ENCODE measurements at regions not wholly inside any gene's neighbourhood (a gene's known extent, or its start where the extent isn't known, plus 50 kb on each side); places are given as distances from the start of the nearest gene placed in this dataset.

DNA sequence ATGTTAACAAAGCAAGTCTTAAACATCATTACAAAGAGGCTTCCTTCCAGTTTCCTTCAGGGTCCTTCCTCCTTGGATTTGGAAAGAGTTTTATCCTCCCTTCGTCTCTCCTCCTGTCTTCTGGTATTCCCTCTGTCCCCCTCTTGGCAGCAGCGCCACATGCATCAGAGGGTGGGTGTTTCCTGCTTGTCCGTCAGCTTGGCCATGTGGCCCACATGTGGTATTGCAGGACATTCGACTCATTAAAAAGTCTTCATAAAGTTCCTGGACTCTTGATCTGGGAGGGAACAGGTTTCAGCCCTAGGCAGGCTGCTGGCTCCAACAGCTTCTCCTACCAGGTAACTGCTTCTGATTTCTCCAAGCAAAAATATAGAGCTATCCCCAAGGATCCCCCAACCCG lies 189.8 kb downstream of the CSNK2A3 start:
- peak; percentile 34 to 43 (median 35) for DNase-seq
- TF ChIP-seq, protein P1, sequence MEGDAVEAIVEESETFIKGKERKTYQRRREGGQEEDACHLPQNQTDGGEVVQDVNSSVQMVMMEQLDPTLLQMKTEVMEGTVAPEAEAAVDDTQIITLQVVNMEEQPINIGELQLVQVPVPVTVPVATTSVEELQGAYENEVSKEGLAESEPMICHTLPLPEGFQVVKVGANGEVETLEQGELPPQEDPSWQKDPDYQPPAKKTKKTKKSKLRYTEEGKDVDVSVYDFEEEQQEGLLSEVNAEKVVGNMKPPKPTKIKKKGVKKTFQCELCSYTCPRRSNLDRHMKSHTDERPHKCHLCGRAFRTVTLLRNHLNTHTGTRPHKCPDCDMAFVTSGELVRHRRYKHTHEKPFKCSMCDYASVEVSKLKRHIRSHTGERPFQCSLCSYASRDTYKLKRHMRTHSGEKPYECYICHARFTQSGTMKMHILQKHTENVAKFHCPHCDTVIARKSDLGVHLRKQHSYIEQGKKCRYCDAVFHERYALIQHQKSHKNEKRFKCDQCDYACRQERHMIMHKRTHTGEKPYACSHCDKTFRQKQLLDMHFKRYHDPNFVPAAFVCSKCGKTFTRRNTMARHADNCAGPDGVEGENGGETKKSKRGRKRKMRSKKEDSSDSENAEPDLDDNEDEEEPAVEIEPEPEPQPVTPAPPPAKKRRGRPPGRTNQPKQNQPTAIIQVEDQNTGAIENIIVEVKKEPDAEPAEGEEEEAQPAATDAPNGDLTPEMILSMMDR (IDR thresholded peaks at IDR 0.05; ENCODE audit: control extremely low read depth, extremely low read depth): no peak
- WGBS, 2 donors: 50 to 59% methylated on average over 5 of the region's 5 CpGs
- Histone ChIP-seq H3K9me3 (ENCODE audit: control insufficient read depth in 4 of 4, insufficient read depth in 3 of 4, low read length in 3 of 4) (peaks cover 0 to 3% (median 0%) of the 10 kb centered on the region in 4 donors), H3K27ac (ENCODE audit: low read depth in 1 of 2, low read length in 1 of 2) (no peak overlapping the region), H3K4me3 (no peak overlapping the region), H3K4me1 (ENCODE audit: control insufficient read depth in 5 of 5, insufficient read depth in 5 of 5, low read length in 5 of 5) (peaks cover 0 to 5% (median 0%) of the 10 kb centered on the region in 5 donors), H3K36me3 (ENCODE audit: control insufficient read depth in 4 of 4, insufficient read depth in 4 of 4, low read length in 4 of 4) (no peaks in the 10 kb centered on the region), H3K9ac (ENCODE audit: insufficient read depth in 1 of 2, low read length in 2 of 2) (no peak overlapping the region), H3K27me3 (ENCODE audit: control insufficient read depth in 3 of 3, insufficient read depth in 3 of 3, low read length in 2 of 3) (no peaks in the 10 kb centered on the region)
- no peak for ATAC-seq (ENCODE audit: insufficient read depth, low FRiP score)

DNA sequence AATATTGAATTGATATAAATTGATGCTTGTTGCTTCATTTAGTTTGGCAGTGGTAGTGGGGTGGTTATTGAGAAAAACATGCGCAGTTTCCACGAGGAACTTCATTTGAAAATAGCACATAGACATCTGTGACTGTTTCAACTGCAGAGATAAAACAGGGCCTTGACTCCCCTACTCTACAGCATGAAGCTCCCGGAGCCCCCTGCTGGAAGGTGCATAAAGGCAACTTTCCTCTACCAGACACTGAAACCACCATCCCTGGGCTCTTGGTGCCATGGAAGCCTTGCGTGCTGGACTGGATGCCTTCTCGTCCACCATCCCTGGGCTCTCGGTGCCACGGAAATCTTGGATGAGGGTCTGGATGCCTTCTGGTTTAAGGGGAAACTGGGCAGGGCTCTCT lies 195.9 kb downstream of the CSNK2A3 start:
- Histone ChIP-seq H3K4me1 (ENCODE audit: control insufficient read depth in 5 of 5, insufficient read depth in 5 of 5, low read length in 5 of 5) (peaks cover 0 to 6% (median 0%) of the 10 kb centered on the region in 5 donors), H3K9me3 (ENCODE audit: control insufficient read depth in 4 of 4, insufficient read depth in 3 of 4, low read length in 3 of 4) (peaks cover 0 to 3% (median 0%) of the 10 kb centered on the region in 4 donors), H3K4me3 (no peak overlapping the region), H3K27me3 (ENCODE audit: control insufficient read depth in 3 of 3, insufficient read depth in 3 of 3, low read length in 2 of 3) (no peaks in the 10 kb centered on the region), H3K9ac (ENCODE audit: insufficient read depth in 1 of 2, low read length in 2 of 2) (no peak overlapping the region), H3K36me3 (ENCODE audit: control insufficient read depth in 4 of 4, insufficient read depth in 4 of 4, low read length in 4 of 4) (no peaks in the 10 kb centered on the region), H3K27ac (ENCODE audit: low read depth in 1 of 2, low read length in 1 of 2) (no peak overlapping the region)
- WGBS, 2 donors: 75 to 84% methylated on average over 7 of the region's 7 CpGs
- ATAC-seq (ENCODE audit: insufficient read depth, low FRiP score) (no peak), DNase-seq (peak in 1 of 3 donors; percentile 28)
- TF ChIP-seq, protein P1 (IDR thresholded peaks at IDR 0.05; ENCODE audit: control extremely low read depth, extremely low read depth): peak; percentile 11

DNA sequence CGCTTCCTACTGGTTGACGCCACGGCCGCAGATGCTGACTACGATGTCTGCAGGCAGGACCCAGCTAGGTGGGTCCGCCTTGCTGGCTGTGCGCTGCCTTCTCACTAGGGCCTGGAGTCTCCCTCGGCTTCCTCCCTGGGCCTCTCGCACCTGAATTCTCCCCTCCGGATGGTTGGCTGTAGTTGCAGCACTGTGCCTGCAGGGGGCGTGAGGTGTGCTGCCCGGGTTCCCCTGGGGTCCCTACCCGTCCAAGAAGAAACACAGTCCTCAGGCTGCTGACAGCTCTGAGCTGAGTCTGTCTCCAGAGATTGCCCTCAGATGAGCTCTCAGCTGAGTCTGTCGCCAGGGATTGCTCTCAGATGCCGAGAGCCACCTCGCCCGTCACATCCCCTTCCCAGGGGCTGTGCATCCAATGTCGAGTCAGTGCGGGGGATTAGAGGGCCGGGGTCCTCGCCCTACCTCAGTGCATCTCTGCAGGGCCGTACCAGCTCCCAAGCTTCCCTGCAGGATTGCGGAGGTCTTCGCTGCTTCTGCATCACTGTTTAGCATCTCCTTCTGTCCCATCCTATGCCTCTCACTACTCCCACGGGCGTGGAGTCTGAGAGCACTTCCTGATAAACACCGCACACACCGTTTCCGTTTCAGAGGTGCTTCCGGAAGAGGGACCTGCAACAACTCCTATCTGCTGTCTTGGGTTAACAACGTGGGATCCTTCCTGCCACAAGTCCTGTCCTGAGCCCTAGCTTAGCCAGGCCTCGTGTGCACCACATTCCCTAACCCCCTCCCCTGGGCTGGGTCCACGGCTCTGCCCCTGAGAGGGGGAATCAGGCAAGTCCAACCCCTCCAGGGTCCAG lies 196.9 kb downstream of the CSNK2A3 start:
- DNase-seq: no peak

More for the DNA sequence above, 196.9 kb downstream of the CSNK2A3 start:
- no peak overlapping the region for H3K27ac ChIP-seq (ENCODE audit: low read depth in 1 of 2, low read length in 1 of 2)
- H3K27me3 ChIP-seq (ENCODE audit: control insufficient read depth in 3 of 3, insufficient read depth in 3 of 3, low read length in 2 of 3): no peaks in the 10 kb centered on the region
- no peak overlapping the region for H3K4me3 ChIP-seq
- H3K4me1 ChIP-seq (ENCODE audit: control insufficient read depth in 5 of 5, insufficient read depth in 5 of 5, low read length in 5 of 5): peaks cover 0 to 6% (median 0%) of the 10 kb centered on the region in 5 donors
- H3K9me3 ChIP-seq (ENCODE audit: control insufficient read depth in 4 of 4, insufficient read depth in 3 of 4, low read length in 3 of 4): peaks cover 0 to 3% (median 0%) of the 10 kb centered on the region in 4 donors
- TF ChIP-seq, protein P1 (IDR thresholded peaks at IDR 0.05; ENCODE audit: control extremely low read depth, extremely low read depth): no peak
- no peak overlapping the region for H3K9ac ChIP-seq (ENCODE audit: insufficient read depth in 1 of 2, low read length in 2 of 2)
- no peak for ATAC-seq (ENCODE audit: insufficient read depth, low FRiP score)
- H3K36me3 ChIP-seq (ENCODE audit: control insufficient read depth in 4 of 4, insufficient read depth in 4 of 4, low read length in 4 of 4): no peaks in the 10 kb centered on the region
- WGBS, 2 donors: 57 to 68% methylated on average over 32 to 33 of the region's 33 CpGs

All from lung (tissue), 11 donors.